NCI-H774 (cell line): ENCODE measurements at regions not wholly inside any gene's neighbourhood (a gene's known extent, or its start where the extent isn't known, plus 50 kb on each side); places are given as distances from the start of the nearest gene placed in this dataset.
"Not testable (repeated sequence)": the region's sequence is repeated elsewhere in the genome, so short reads cannot be mapped to it uniquely, and the experiment has no call there.

Source experiments
- DNase-seq: peaks from one replicate; lab custom pipeline; 2025; lab: John Stamatoyannopoulos, UW

DNA sequence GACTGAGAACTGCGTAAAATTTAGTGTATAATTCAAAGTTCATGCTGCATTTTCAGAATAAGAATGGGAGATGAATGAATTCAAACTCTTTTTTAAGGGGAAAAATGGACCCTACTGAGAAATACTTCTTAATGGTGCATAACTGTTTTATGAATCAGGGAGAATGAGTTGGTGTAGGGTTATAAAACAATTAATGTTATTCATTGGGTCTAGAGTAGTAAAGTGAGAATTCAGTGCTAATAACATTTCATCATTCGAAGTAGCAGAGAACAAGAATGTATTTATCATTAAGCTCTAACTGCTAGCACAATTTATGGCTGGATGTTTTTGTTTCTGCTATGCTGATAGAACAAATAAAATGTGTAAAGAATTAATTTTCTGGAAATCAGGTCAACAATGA lies 310.2 kb downstream of the SLITRK5 start:
- DNase-seq: no peak

- DNase-seq: no peak
Measured at GRCh38 chr13:87982400-87982799, 311.2 kb downstream of the SLITRK5 start.

- no peak for DNase-seq
Measured at GRCh38 chr13:87986639-87987250, 315.6 kb downstream of the SLITRK5 start.

DNA sequence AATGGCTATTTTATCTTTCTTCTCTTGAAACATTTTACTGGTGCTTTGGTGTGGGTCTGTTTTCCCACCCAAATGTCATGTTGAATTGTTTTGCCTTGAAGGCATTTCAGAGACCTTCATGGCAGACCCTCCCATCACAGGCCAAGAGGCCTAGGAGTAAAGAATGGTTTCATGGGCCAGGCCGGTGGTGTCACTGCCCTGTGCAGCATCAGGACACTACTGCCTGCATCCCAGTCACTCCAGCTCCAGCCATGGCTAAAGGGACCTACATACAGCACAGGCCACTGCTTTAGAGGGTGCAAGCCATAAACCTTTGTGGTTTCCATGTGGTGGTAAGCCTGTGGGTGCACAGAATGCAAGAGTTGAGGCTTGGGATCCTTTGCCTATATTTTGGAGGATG lies 326.9 kb downstream of the SLITRK5 start:
- DNase-seq: no peak

DNA sequence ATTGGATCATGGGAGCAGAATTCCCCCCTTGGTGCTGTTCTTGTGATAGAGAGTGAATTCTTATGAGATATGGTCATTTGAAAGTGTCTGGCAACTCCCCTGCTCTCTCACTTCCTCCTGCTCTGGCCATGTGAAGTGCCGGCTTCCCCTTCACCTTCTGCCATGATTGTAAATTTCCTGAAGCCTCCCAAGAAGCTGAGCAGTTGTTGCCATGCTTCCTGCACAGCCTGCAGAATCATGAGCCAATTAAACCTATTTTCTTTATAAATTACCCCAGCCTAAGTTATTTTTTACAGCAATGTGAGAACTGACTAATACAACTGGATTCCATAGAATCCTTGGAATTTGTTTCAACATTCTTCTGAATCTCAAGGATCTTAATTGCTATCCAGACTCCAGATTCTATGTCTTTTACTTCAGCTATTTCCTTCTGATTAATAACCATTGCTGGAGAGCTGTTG lies 328.1 kb downstream of the SLITRK5 start:
- no peak for DNase-seq

DNA sequence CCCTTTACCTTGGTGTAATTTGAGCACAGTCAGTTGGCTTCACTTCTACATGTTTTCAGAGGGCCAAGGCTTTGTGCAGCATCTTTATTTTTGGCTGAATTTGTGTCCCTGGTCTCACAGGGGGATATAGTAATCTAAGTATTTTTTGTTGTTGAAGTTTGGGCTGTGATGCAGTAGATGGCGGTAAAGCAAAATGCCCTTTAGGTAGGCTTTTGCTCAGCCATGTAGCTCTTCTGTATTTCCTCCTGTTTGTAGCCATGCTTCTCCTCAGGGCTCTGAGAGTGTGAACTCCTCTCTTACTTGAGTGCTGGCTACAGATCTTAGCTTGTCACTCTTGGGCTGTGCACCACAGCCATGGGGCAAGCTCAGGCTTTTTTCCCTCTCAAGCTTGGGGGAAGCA lies 328.6 kb downstream of the SLITRK5 start:
- DNase-seq: no peak

DNA sequence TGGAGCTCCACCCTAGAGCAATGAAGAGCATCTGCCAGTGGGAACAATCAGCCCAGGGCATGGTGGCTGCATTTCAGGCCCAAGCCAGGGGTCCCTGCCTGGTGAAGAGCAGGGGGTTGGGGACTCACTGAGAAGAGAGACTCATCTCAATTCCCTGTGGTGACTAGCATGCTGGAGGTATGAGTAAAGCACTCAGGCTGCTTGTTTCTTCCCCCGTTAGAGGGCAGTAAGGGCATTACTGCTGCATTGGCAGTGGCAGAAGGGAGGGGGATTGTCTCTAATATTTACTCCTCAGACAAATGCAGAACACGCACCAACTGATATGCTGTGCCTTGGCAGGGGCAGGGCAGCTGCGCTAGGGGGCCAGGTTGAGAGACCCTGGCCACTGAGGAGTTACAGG lies 329.1 kb downstream of the SLITRK5 start:
- no peak for DNase-seq

DNA sequence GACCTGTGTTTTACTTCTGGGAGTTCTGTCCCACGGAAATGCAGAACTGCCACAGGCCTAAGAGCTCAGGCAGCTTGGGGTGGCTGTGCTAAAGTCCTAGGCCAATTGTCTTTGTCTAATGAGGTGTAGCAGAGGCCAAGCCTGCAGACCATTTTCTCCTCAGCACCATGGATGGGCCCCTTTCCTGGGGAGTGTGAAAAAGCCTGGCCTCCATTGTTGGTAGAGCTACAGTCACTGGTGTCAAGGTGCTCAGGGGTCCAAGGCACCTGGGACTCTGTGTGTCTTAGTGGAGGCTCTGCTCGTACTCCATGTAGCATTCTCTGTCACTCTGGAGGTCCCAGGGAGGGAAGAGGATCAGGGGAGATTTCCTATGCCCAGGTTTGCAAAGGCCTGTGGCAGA lies 329.6 kb downstream of the SLITRK5 start:
- no peak for DNase-seq

DNA sequence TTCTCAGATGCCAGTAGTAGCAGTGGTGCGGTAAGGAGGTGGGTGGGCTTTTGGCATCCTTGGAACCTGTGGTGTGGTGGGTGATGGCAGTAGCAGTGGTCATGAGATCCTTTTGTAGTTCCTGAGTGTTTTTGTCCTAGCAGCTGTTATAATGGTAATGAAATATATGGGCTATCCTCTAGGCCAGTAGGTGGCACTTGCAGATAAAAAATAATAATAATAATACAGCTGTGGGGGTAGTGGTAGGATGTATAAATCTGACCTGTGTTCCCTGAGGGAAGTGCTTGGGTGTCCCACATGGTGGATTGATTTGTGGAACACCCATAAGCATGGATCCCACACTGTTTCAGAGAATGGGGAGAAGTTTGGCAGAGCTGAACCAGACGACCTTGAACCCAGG lies 334.0 kb downstream of the SLITRK5 start:
- DNase-seq: no peak

DNA sequence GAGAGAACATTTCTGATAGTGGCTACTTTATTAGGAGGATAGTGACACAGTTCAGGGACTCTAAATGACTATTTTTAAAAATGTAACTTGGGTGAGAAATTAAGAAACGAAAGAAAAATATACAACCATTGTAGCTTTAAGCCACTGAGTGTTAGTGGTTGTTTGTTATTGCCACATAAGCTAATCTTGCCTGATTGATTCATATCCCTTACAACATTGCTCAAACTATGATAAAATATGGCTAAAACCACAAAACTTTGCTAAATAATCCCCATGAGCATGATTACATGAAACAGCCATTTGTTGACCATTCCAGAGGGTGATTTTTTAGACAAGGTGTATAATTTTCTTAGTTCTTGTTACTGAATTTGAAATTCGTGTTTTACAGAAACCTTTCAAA lies 343.4 kb downstream of the SLITRK5 start:
- no peak for DNase-seq

- DNase-seq: no peak
Measured at GRCh38 chr13:88022431-88023208, 351.4 kb downstream of the SLITRK5 start.

DNA sequence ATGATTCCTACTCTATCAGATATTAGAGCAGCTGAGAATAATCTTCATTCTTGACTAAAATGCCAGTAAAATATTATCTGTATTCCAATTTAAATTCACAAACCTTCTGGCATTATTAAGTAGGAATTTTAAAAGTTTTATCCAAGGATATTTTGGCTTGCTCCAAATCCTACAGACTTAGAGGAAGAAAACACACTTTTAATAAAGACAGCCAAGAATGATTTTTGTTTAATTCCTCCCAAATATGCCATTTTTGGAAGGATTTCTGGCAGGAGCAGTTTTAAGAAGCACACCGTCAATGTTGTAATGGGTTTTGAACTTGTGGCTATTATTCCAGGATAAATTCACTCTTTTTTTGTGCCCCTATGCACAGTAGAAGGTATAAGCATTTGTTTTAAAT lies 355.1 kb downstream of the SLITRK5 start:
- no peak for DNase-seq

- no peak for DNase-seq
Measured at GRCh38 chr13:88031980-88032559, 360.9 kb downstream of the SLITRK5 start.

DNA sequence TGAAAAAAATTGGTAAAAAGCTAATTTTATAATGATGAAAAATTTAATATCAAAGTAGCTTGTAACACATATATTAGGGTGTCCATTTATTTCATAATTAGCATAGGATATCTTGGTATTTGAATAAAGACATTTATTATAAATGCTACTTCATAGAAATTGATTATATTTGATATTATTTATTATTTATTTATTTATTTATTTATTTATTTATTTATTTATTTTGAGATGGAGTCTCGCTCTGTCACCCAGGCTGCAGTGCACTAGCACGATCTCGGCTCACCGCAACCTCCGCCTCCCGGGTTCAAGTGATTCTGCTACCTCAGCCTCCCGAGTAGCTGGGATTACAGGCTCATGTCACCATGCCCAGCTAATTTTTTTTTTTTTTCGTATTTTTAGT lies 365.0 kb downstream of the SLITRK5 start:
- DNase-seq: not testable (repeated sequence)

DNA sequence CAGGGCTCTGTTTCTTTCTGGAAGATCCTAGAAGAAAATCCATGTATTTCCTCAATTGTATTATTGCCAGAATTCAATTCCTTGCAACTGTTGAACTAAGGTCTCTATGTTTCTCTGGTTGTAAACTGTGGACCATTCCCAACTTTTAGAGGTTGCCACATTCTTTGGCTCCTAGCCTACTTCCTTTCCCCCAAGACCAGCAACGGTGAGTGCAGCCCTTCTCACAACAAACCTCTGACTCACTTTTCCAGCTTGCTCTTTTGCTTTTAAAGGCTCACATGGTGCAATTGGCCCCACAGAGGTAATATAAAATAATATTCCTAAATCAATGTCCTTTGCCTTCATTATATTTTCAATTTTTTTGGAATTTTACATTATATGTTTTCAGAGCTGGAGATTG lies 371.3 kb downstream of the SLITRK5 start:
- DNase-seq: no peak

DNA sequence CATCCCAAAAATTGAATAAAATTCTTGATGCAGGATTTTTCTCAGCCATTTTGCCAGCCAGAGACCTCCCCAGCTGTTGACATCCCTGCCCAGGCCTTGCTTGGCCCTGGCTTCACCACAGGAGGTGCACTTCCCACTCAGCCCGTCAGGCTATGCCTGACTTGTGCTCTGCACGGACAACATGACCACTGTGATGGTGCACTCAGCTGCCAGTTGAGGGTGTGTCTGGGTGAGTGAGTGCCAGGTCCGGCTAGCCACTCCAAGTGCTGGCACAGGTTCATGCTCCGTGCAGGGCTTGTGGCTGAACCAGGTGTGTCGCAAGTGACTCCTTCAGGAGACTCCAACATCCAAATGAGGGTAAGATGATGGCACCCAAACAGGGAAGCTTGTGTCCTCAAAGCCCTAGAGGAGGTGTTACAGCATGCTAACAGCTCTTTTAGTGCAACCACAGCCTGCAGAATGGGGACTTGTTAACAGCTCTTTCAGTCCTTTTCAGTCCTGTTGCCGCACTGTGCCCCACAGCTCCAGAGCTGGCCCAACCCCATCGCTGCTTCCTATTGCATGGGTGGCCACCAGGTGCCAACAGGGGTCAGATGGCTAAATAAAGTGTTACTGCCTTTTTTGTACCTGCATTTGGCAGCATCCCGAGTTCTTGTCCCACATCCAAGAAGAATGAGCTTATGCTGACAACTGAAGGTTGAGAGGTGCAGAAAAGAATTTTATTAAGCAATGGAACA lies 380.7 kb downstream of the SLITRK5 start:
- no peak for DNase-seq

- no peak for DNase-seq
Measured at GRCh38 chr13:88063741-88064140, 392.6 kb downstream of the SLITRK5 start.

GRCh38 chr13:88066847-88067246 lies 395.7 kb downstream of the SLITRK5 start:
- no peak for DNase-seq

- DNase-seq: no peak
Measured at GRCh38 chr13:88068316-88068715, 397.1 kb downstream of the SLITRK5 start.

GRCh38 chr13:88068975-88069374 lies 397.8 kb downstream of the SLITRK5 start:
- DNase-seq: no peak

- DNase-seq: no peak
Measured at GRCh38 chr13:88071371-88071770, 400.2 kb downstream of the SLITRK5 start.

DNA sequence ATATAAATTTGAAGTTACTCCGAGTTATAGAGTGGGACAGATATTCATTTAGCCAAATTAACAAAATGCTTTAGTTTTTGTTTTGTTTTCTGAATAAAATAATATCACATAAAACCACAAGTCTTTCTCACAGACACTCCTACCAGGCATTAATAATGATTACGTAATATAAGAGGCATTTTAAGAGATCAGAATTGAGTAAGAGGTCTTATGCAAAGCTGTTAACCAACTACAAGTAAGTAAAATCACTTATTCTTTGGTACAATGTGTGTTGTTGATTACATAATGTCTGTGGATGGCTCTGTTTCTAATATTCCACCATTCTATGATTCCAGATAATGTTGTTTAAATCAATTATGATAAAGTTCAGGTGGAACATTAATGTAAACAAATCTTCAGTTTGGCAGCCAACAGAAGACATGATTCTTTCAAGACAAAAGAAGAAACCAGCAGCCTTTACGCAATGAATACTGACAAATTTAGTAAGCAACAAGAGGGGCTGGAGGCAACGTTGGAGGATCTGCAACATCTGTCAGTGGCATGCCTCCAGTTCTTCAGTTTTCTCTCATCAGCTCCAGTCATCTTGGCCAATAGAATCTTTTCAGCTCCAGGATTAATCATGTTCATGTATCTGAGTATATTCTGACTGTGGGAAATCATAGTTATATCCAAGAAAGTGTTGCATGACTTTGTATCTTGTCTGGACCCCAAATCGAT lies 403.8 kb downstream of the SLITRK5 start:
- DNase-seq: no peak
